GM18511 (cell line): ENCODE measurements at regions not wholly inside any gene's neighbourhood (a gene's known extent, or its start where the extent isn't known, plus 50 kb on each side); places are given as distances from the start of the nearest gene placed in this dataset.
A peak's percentile ranks its signal among the peaks of the same experiment; 100 is the strongest.
"Not testable (repeated sequence)": the region's sequence is repeated elsewhere in the genome, so short reads cannot be mapped to it uniquely, and the experiment has no call there.

ENCODE experiments used
- ATAC-seq: cut with Tn5 transposase; IDR thresholded peaks from one replicate; pipeline ENCODE4 v1.9.1; 2021; ENCODE audit warnings: mild to moderate bottlenecking, moderate library complexity; ENCODE audit not compliant: unreplicated experiment

DNA sequence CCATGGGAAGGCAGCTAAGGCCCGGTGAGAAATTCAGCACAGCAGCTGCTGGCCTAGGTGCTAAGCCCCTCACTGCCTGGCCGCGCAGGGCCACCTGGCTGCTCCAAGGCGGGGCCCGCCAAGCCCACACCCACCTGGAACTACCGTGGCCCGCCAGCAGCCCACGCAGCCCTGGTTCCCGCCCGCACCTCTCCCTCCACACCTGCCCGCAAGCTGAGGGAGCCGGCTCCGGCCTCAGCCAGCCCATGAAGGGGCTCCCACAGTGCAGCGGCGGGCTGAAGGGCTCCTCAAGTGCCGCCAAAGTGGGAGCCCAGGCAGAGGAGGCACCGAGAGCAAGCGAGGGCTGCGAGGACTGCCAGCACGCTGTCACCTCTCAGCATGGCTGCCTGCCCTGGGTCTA, 146.9 kb upstream of the APOOL start:
- not testable (repeated sequence) for ATAC-seq

DNA sequence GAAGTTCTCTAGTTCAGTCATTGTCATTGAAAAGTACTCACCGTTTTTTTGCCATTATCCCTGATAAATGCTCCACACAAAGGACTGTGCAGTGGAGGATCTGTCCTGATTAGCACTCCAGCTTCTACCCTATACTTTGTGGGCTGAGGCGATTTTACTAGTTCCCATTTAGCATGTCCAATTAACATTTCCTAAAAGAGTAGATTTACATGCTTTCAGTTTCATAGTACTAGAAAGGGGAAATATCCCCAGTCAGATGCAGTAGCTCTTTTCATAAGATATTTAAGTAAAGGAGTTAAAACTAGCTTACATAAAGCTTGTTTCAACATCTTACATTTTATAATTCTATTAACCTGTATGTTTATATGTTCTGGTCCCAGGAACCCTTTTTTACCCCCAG, 144.9 kb upstream of the APOOL start:
- peak; percentile 70 for ATAC-seq

GRCh38 chrX:84865113-84865512, 138.6 kb upstream of the APOOL start:
- ATAC-seq, result no peak

DNA sequence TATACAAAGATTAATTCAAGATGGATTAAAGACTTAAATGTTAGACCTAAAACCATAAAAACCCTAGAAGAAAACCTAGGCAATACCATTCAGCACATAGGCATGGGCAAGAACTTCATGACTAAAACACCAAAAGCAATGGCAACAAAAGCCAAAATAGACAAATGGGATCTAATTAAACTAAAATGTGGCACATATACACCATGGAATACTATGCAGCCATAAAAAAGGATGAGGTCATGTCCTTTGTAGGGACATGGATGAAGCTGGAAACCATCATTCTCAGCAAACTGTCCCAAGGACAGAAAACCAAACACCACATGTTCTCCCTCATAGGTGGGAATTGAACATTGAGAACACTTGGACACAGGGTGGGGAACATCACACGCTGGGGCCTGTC, 133.4 kb upstream of the APOOL start:
- not testable (repeated sequence) for ATAC-seq

DNA sequence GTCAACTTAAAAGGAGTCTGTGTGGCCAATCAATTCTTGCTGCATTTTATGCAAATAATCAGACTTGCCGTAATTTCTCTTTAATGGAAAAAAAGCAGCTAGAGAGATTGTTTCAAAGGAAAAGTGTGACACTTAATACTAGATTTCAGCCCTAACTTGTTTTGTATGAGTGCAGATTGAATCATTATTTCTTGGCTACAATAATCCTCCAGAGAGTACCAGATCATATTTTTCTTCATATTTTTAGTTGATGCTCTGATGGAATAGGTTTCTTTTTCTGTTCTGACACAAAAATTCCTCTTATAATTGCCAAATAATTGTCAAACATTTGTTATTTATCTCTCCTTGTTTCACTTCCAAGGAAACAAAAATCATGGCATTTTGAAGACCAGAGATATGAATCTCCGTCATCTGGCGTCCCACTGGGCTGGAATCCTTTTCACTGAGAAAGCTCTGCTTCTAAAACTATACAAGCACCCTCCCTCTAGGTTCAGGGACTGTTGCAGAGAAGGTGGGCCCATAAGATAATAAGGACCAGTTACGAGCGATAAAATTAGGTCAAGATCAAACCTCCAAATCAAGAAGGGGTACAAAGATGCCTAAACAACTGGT, 131.4 kb upstream of the APOOL start:
- ATAC-seq, result not testable (repeated sequence)

DNA sequence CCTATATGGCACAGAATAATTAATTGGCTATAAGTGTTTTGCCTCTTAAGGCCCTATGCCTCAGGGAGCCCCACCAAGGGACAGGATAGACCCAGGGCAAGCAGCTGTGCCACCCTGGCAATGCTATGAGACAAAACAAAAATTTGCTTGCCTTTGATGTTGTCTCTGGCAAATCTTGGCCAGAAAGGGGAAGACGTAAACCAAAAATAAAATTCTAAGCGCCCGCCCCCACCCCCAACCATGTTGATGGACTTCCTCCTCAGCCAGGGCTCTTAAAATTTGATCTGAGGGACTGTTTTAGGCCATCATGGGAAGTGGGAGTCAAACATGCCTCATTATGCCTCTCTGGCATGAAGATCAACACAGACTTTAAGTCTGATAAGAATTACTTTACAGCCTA, 130.5 kb upstream of the APOOL start:
- ATAC-seq, result no peak

GRCh38 chrX:84876876-84877275, 126.8 kb upstream of the APOOL start:
- ATAC-seq, result no peak

- no peak for ATAC-seq
These were observed 109.8 kb upstream of the APOOL start for GRCh38 chrX:84893897-84894296.

DNA sequence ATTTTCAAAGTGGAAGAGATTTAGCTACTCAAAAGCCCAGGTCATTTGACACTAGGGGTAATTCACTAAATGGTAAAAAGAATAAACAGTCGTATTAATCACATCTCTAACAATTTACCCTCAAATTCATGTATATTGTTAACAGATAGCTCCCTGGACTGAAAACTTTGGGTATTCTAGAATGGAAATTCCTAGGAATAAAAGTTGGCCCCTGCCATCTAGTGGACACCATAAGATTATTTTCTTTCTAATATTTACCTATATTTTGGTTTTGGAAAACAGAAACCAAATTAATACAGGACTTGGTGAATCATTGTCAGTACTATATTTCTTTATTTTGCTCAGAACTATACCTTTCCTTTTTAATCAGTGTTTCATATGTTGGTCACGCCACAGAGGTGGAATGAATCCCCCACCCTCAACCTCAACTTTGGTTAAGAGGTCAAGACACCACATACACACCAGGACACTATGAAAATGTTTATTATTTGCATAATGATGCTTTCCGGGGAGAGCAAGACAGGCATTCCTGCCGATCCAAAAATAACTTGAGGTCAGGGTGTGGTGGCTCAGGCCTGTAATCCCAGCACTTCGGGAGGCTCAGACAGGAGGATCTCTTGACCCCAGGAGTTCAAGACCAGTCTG, 96.2 kb upstream of the APOOL start:
- no peak for ATAC-seq

- no peak for ATAC-seq
These were observed 94.5 kb upstream of the APOOL start for GRCh38 chrX:84909151-84909550.

DNA sequence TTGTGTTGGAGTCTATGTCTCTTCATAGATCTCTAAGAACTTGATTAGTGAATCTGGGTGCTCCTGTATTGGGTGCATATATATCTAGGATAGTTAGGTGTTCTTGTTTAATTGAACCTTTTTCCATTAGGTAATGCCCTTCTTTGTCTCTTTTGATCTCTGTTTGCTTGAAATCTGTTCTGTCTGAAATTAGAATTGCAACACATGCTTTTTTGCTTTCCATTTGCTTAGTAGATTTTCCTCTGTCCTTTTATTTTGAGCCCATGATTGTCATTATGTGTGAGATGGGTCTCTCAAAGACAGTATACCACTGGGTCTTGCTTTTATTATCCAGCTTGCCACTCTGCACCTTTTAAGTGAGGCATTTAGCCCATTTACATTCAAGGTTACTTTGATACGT, 79.1 kb upstream of the APOOL start:
- no peak for ATAC-seq

DNA sequence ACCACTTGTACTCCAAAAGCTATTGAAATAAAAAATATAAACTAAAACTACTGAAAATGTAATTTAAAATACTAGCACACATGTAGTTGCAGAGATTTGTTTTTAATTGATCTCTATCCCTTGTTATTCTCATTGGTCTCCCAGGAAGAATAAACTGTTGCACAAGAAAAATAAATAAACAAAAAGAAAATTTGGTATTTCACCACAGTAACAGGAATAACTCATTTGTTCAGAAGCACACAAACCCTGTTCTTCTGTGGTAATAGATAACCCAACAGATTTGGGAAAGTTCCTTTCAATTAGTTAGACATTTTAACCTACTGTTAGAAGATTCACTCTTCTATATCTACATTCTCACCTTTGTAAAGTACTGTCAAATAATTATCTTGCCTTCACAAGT, 70.9 kb upstream of the APOOL start:
- no peak for ATAC-seq

GRCh38 chrX:84933956-84934556, 69.6 kb upstream of the APOOL start:
- ATAC-seq, result no peak
